Endothelial cell of umbilical vein (primary cell): ENCODE measurements at regions not wholly inside any gene's neighbourhood (a gene's known extent, or its start where the extent isn't known, plus 50 kb on each side); places are given as distances from the start of the nearest gene placed in this dataset.

ENCODE experiments used
- BruUV-seq: library from RNA; stranded (reverse); fragments of 400-500 nt; replicated peaks from 2 replicates; lab custom pipeline; 2021; lab: Mats Ljungman, UMichigan
- CTCF ChIA-PET: fragments of 300-600, 350-600 bp; sonication (Branson Sonifier 250); formaldehyde crosslinking; loops from one replicate; lab custom pipeline; 2021; ENCODE audit warnings: antibody characterized with exemption, inconsistent platforms; lab: Charles Lee
- POLR2A ChIA-PET: fragments of 300-600, 350-600 bp; sonication (Branson Sonifier 250); formaldehyde crosslinking; loops from one replicate; lab custom pipeline; 2021; ENCODE audit warnings: antibody characterized with exemption, inconsistent platforms; lab: Charles Lee
- DNase-seq: peaks from one replicate; pipeline ENCODE4 v3.0.0-alpha.2; 2011; ENCODE audit warnings: low read depth, low spot score
- FAIRE-seq: peaks from 2 replicates; lab custom pipeline; 2011; peaks lifted over from hg19 to GRCh38; lab: Jason Lieb, UNC
- H2AFZ ChIP-seq: 2 replicates; pipeline ENCODE4 v1.6.0; 2012; ENCODE audit warnings: low read depth, low read length, control low read depth, inconsistent platforms
- H3K27ac ChIP-seq: 2 replicates; pipeline ENCODE4 v1.5.1; 2011; ENCODE audit warnings: low read depth, mild to moderate bottlenecking, control low read depth, low read length, moderate library complexity; ENCODE audit not compliant: insufficient read depth
- H3K27me3 ChIP-seq, 2 experiments: 2 replicates each; pipeline versions ENCODE4 v1.6.0 to v1.6.1; 2011; ENCODE audit warnings: low read length in 2 of 2, mixed read lengths in 1 of 2; ENCODE audit not compliant: control insufficient read depth in 2 of 2, insufficient read depth in 2 of 2
- H3K36me3 ChIP-seq, 2 experiments: 2 replicates in 1 of 2; 3 replicates in 1 of 2; pipeline ENCODE4 v1.5.1; 2011; ENCODE audit warnings: low read length in 2 of 2, mild to moderate bottlenecking in 1 of 2, moderate library complexity in 1 of 2; ENCODE audit not compliant: control insufficient read depth in 2 of 2, insufficient read depth in 2 of 2; ENCODE audit errors: extremely low read depth in 1 of 2
- H3K4me1 ChIP-seq: 3 replicates; pipeline ENCODE4 v1.5.1; 2011; ENCODE audit warnings: mild to moderate bottlenecking, low read length; ENCODE audit not compliant: control insufficient read depth, insufficient read depth; ENCODE audit errors: extremely low read depth
- H3K4me2 ChIP-seq: 2 replicates; pipeline ENCODE4 v1.6.1; 2011; ENCODE audit warnings: low read length, control low read depth, mixed read lengths; ENCODE audit not compliant: insufficient read depth
- H3K4me3 ChIP-seq, 3 experiments: fragments of 200-600 bp in 1 of 3; sonication (generic), shearing (Covaris generic) in 1 of 3; replicated peaks in 1 of 3; 2 replicates each; pipeline ENCODE4 v1.5.1; 2011 to 2016; ENCODE audit warnings: control low read depth in 3 of 3, low read length in 3 of 3, mild to moderate bottlenecking in 2 of 3, inconsistent platforms in 1 of 3, low read depth in 1 of 3, moderate library complexity in 1 of 3; ENCODE audit not compliant: insufficient read depth in 1 of 3
- H3K79me2 ChIP-seq: 2 replicates; pipeline ENCODE4 v1.6.0; 2012; ENCODE audit warnings: low read length, inconsistent platforms; ENCODE audit not compliant: control insufficient read depth, insufficient read depth
- H3K9ac ChIP-seq: replicated peaks from 2 replicates; pipeline ENCODE3; 2011; ENCODE audit warnings: low read length, control low read depth; ENCODE audit not compliant: insufficient read depth; ENCODE audit errors: extremely low read depth
- H3K9me1 ChIP-seq: replicated peaks from 3 replicates; pipeline ENCODE4 v1.6.0; 2011; ENCODE audit warnings: mild to moderate bottlenecking, low read length; ENCODE audit not compliant: control insufficient read depth, insufficient read depth; ENCODE audit errors: extremely low read depth
- H3K9me3 ChIP-seq: replicated peaks from 2 replicates; pipeline ENCODE4 v1.5.1; 2012; ENCODE audit warnings: low read length, inconsistent platforms; ENCODE audit not compliant: control insufficient read depth, insufficient read depth
- H4K20me1 ChIP-seq: replicated peaks from 2 replicates; pipeline ENCODE3; 2011; ENCODE audit warnings: mild to moderate bottlenecking, low read length; ENCODE audit not compliant: control insufficient read depth, insufficient read depth; ENCODE audit errors: extremely low read depth
- EZH2 ChIP-seq: IDR thresholded peaks from 2 replicates; pipeline ENCODE4 v1.6.1; 2012; ENCODE audit warnings: borderline replicate concordance, low read depth, mild to moderate bottlenecking, moderate library complexity, low read length, inconsistent platforms; ENCODE audit not compliant: severe bottlenecking
- FOS ChIP-seq: IDR thresholded peaks from 2 replicates; pipeline ENCODE4 v1.6.1; 2011; ENCODE audit warnings: mild to moderate bottlenecking, low read length, moderate library complexity, borderline replicate concordance; ENCODE audit not compliant: insufficient read depth
- GATA2 ChIP-seq: IDR thresholded peaks from 2 replicates; pipeline ENCODE4 v1.7.0; 2011; ENCODE audit warnings: low read depth, mild to moderate bottlenecking, moderate library complexity, mixed read lengths, low read length; ENCODE audit not compliant: insufficient read length, insufficient read depth
- JUN ChIP-seq: IDR thresholded peaks from 2 replicates; pipeline ENCODE4 v1.6.1; 2011; ENCODE audit warnings: borderline replicate concordance, low read depth; ENCODE audit not compliant: insufficient read length, insufficient read depth
- MAX ChIP-seq: IDR thresholded peaks from 2 replicates; pipeline ENCODE4 v1.6.1; 2011; ENCODE audit not compliant: insufficient read depth, insufficient read length
- MYC ChIP-seq: IDR thresholded peaks from one replicate; pipeline ENCODE4 v1.6.1; 2011; ENCODE audit warnings: mild to moderate bottlenecking, low read depth, low read length
- POLR2A ChIP-seq: IDR thresholded peaks from 2 replicates; pipeline ENCODE4 v1.6.1; 2012; ENCODE audit warnings: low read depth, mild to moderate bottlenecking, control low read depth, low read length
- POLR2AphosphoS5 ChIP-seq: IDR thresholded peaks from 2 replicates; pipeline ENCODE4 v1.6.1; 2012; ENCODE audit warnings: low read depth, mild to moderate bottlenecking, control low read depth, low read length, moderate library complexity; ENCODE audit not compliant: insufficient read depth
- dilution Hi-C: fragments of 300-500 bp; cut with MboI; formaldehyde crosslinking; loops from one replicate; pipeline ENCODE4 v1.15.0; 2019; ENCODE audit warnings: low sequenced_read_pairs; ENCODE audit not compliant: extremely low pct_ligation_motif_present
- intact Hi-C: fragments of 100-400 bp; cut with micrococcal nuclease; formaldehyde crosslinking; loops from one replicate; pipeline ENCODE4 v1.10.0; 2022
- TF ChIP-seq, protein P1 (sequence below), 2 donors: IDR thresholded peaks; 1 replicate in 1 of 2; 2 replicates in 1 of 2; pipeline ENCODE4 v1.5.1; 2011; ENCODE audit warnings: low read length in 2 of 2, mild to moderate bottlenecking in 2 of 2, moderate library complexity in 2 of 2, control low read depth in 1 of 2, inconsistent platforms in 1 of 2, low read depth in 1 of 2; ENCODE audit not compliant: insufficient read depth in 1 of 2; ENCODE audit errors: extremely low read depth in 1 of 2

DNA sequence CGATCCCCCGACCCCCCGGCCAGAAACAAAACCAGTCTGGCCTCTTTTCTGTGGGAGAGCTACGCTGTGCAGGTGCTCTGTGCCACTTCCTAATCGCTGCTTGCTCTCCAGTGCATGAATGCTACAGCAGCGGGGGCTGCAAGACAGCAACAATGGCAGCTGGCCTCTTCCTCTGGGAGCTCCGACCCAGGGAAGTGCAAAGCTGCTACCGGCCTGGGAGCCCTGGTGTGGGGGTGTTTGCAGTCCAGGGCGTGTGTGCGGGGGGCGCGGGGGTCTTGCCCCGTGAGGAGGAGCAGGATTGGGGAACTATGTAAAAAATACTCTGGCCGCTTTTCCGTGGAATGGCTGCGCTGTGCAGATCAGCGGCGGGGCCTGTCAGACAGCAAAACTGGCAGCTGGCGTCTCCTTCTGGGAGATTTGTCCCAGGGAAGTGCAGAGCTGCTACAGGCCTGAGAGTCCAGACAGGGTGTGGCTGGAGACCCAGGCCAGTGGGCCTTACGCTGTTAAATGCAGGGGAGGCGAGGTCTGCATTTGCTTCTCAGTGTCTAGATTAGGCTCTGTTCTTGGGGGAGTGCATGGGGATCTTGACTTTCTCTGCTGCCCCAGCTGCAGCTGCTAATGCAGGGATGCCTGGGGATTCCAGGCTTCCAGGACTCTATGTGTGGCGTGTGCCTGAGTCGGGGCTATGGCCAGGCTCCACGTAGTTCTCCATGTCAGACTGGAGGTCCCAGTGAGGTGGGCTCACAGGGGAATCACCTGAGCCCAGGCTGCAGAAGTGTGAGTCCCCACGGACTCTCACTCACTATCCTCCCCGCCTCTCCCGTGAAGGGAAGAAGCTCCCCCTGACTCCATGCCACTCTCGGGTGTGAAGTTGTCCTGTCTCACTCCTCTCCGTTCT, 344.5 kb downstream of the AEBP2 start:
- BruUV-seq, result no TSS peak
- no peak overlapping the region for H3K4me2 ChIP-seq
- dilution Hi-C loops, result no loop called here
- intact Hi-C loops, result no loop called here
- H3K27ac ChIP-seq, result no peak overlapping the region
- H3K9me3 ChIP-seq, result no peaks in the 10 kb centered on the region
- H3K4me1 ChIP-seq, result peaks cover 3% of the 10 kb centered on the region
- H3K9ac ChIP-seq, result no peak overlapping the region
- H2AFZ ChIP-seq, result no peak overlapping the region
- DNase-seq, result no peak
- no peaks in the 10 kb centered on the region for H4K20me1 ChIP-seq
- H3K36me3 ChIP-seq, result no peaks in the 10 kb centered on the region
- TF ChIP-seq POLR2AphosphoS5, result no peak
- no peak for TF ChIP-seq POLR2A
- TF ChIP-seq GATA2, result no peak
- TF ChIP-seq, protein P1, sequence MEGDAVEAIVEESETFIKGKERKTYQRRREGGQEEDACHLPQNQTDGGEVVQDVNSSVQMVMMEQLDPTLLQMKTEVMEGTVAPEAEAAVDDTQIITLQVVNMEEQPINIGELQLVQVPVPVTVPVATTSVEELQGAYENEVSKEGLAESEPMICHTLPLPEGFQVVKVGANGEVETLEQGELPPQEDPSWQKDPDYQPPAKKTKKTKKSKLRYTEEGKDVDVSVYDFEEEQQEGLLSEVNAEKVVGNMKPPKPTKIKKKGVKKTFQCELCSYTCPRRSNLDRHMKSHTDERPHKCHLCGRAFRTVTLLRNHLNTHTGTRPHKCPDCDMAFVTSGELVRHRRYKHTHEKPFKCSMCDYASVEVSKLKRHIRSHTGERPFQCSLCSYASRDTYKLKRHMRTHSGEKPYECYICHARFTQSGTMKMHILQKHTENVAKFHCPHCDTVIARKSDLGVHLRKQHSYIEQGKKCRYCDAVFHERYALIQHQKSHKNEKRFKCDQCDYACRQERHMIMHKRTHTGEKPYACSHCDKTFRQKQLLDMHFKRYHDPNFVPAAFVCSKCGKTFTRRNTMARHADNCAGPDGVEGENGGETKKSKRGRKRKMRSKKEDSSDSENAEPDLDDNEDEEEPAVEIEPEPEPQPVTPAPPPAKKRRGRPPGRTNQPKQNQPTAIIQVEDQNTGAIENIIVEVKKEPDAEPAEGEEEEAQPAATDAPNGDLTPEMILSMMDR (IDR thresholded peaks at IDR 0.05; ENCODE audit: extremely low read depth in 1 of 2, insufficient read depth in 1 of 2, low read depth in 1 of 2, low read length in 2 of 2), result no peak
- no peak for TF ChIP-seq MYC
- no peak for TF ChIP-seq JUN
- TF ChIP-seq MAX, result no peak
- TF ChIP-seq EZH2, result no peak
- TF ChIP-seq FOS, result no peak
- no peak overlapping the region for H3K4me3 ChIP-seq
- no peaks in the 10 kb centered on the region for H3K9me1 ChIP-seq
- CTCF ChIA-PET, result interaction anchor here (0.8 kb wide), 1 partner anchor 930 kb away, joined by 3 read pairs; no protein-coding TSS in a partner anchor
- H3K79me2 ChIP-seq, result no peaks in the 10 kb centered on the region
- H3K27me3 ChIP-seq, result no peaks in the 10 kb centered on the region
- POLR2A ChIA-PET, result no interaction called here
- no peak for FAIRE-seq
